ENCODE measurements at regions not wholly inside any gene's neighbourhood (a gene's known extent, or its start where the extent isn't known, plus 50 kb on each side); places are given as distances from the start of the nearest gene placed in this dataset.

DNA sequence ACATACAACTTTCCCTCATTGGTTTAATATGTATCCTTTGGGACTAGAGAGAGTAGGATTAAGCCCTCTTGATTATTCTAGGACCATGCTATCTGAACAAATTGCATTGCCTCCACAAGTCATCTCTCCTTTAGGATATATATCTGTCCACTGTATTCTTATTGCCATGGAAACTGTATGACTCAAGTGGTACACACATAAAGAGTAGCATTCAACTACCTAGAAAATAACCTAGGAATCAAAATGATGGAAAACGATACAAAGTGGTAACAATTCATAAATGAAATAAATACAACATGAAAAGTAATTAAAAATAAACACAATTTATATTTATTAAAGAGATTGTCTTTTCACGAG, 212.1 kb upstream of the P2RY1 start:
- no peak overlapping the region for H2AFZ ChIP-seq (ENCODE audit: low read length)
- H3K79me1 ChIP-seq (ENCODE audit: insufficient read depth, low read depth, low read length, poor library complexity, severe bottlenecking) = no peaks in the 10 kb centered on the region
- no peak overlapping the region for H3K27ac Mint-ChIP-seq
- no peak overlapping the region for H2AK5ac ChIP-seq (ENCODE audit: insufficient read length, low read length)
- no peaks in the 10 kb centered on the region for H3K23me2 ChIP-seq (ENCODE audit: insufficient read length, low read depth, low read length, poor library complexity, severe bottlenecking)
- H4K5ac ChIP-seq (ENCODE audit: insufficient read length, low read depth, low read length) = no peak overlapping the region
- H3K4ac ChIP-seq (ENCODE audit: low read depth, low read length) = no peak overlapping the region
- H3K9me3 ChIP-seq (ENCODE audit: control insufficient read depth, low read depth, low read length) = no peaks in the 10 kb centered on the region
- H2BK15ac ChIP-seq (ENCODE audit: low read depth, low read length) = no peak overlapping the region
- H4K20me1 ChIP-seq (ENCODE audit: control insufficient read depth, insufficient read depth, insufficient read length) = no peaks in the 10 kb centered on the region
- H3K14ac ChIP-seq (ENCODE audit: insufficient read depth, low read length) = no peak overlapping the region
- no peak overlapping the region for H3K18ac ChIP-seq (ENCODE audit: insufficient read length, low read depth, low read length)
- no peak for TF ChIP-seq CTCF (conservative IDR thresholded peaks at IDR 0.05)
- H3K4me1 Mint-ChIP-seq = peaks cover 13 to 18% of the 10 kb centered on the region in 2 experiments
- no peaks in the 10 kb centered on the region for H3K36me3 Mint-ChIP-seq (ENCODE audit: insufficient read depth in 1 of 3, low read depth in 3 of 3)
- H3K27me3 Mint-ChIP-seq (ENCODE audit: low read depth) = no peaks in the 10 kb centered on the region
- no peaks in the 10 kb centered on the region for H3K9me3 Mint-ChIP-seq
- H3K4me3 Mint-ChIP-seq = no peak overlapping the region
- no peak overlapping the region for H3K23ac ChIP-seq (ENCODE audit: insufficient read length, low read depth, low read length)
- H4K8ac ChIP-seq (replicated peaks; ENCODE audit: insufficient read length, low read depth, low read length) = no peak overlapping the region
- no peak overlapping the region for H2BK12ac ChIP-seq (ENCODE audit: insufficient read length, low read depth, low read length)
- H3T11ph ChIP-seq (ENCODE audit: low read length) = no peak overlapping the region
- H2BK5ac ChIP-seq (ENCODE audit: insufficient read length, low read length) = no peak overlapping the region
- WGBS (ENCODE audit: extremely low coverage, insufficient read length, low lambda C conversion rate) = no CpG with 5 or more reads among the region's 2 CpGs
- H2BK120ac ChIP-seq (ENCODE audit: low read depth, low read length, poor library complexity, severe bottlenecking) = no peak overlapping the region
- no peak overlapping the region for H3K4me2 ChIP-seq (ENCODE audit: insufficient read depth, insufficient read length, low read length)
- peaks cover 5% of the 10 kb centered on the region for H3K4me1 ChIP-seq (ENCODE audit: insufficient read depth, low read length)
- H3K9ac ChIP-seq (ENCODE audit: extremely low read depth, insufficient read length, low read length) = no peak overlapping the region
- no peak overlapping the region for H4K91ac ChIP-seq (ENCODE audit: insufficient read length, low read depth, low read length)
- no peak overlapping the region for H2BK20ac ChIP-seq (ENCODE audit: low read depth, low read length, poor library complexity, severe bottlenecking)
- DNase-seq = no peak
- no peak overlapping the region for H3K27ac ChIP-seq (ENCODE audit: insufficient read length, low read depth, low read length)
- no peaks in the 10 kb centered on the region for H3K27me3 ChIP-seq (ENCODE audit: insufficient read depth, low read length)
- no peaks in the 10 kb centered on the region for H3K79me2 ChIP-seq (ENCODE audit: insufficient read depth, low read length)
- no peak overlapping the region for H3K56ac ChIP-seq (ENCODE audit: insufficient read length, low read depth, low read length)

Measured in H9 (cell line).